ENCODE measurements at regions not wholly inside any gene's neighbourhood (a gene's known extent, or its start where the extent isn't known, plus 50 kb on each side); places are given as distances from the start of the nearest gene placed in this dataset.

DNA sequence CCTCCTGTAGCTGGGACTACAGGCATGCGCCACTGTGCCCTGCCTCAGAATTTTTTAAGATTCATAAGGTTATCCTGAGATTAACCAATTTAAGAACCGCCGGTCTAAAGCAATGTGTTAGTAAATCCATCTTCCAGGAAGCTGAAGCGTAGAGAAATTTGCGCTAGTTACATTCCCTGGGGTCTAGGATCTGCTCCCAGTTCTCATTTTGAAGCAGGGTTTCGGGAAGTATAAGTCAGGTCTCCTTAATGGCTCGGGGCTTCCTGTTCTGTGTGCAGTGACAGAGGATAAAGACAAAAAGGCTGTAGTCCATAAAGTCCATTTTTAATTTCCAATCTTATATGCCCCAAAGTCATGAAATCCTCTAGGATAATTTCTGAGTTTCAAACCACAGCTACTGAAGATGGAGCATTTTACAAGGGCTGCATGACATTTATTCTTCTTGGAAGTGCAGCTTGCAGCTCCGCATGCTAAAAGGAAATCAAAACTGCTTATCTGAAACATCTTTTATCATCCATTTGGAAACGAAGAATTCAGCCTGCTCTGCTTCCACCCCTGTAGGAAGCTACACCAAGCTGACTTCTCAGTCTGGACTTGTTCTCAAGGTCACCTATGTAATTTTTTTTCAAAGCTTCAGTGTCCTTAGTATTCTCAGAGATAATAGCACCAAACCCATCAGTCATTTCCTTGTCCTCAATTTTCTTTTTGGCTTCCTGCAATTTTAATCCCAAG is 326.1 kb downstream of the PRL start:
- Histone ChIP-seq H3K9ac (no peak overlapping the region), H3K79me2 (ENCODE audit: insufficient read depth) (no peaks in the 10 kb centered on the region), H3K9me3 (ENCODE audit: low read depth) (no peaks in the 10 kb centered on the region), H3K9me2 (ENCODE audit: insufficient read depth) (no peaks in the 10 kb centered on the region), H3K27ac (no peak overlapping the region), H3K36me3 (ENCODE audit: low read depth) (no peaks in the 10 kb centered on the region), H3K27me3 (replicated peaks; ENCODE audit: insufficient read depth) (no peaks in the 10 kb centered on the region), H4K20me1 (ENCODE audit: insufficient read depth) (no peaks in the 10 kb centered on the region), H2AFZ (no peak overlapping the region), H3K4me1 (ENCODE audit: insufficient read depth) (no peaks in the 10 kb centered on the region), H3F3A (ENCODE audit: insufficient read depth) (no peaks in the 10 kb centered on the region), H3K4me3 (no peak overlapping the region), H3K4me2 (ENCODE audit: unreplicated experiment) (no peak overlapping the region)
- TF ChIP-seq EZH2phosphoT487 (IDR thresholded peaks at IDR 0.05; ENCODE audit: insufficient read depth, low read depth) (no peak), EZH2 (IDR thresholded peaks at IDR 0.05; ENCODE audit: insufficient read depth, poor library complexity, severe bottlenecking) (no peak)
- in situ Hi-C loops (cut with MboI), result no loop called here
- no peak for DNase-seq
- 73 to 74% methylated on average over 9 of the region's 9 CpGs for WGBS, 2 experiments (ENCODE audit: low coverage in 1 of 2, low lambda C conversion rate in 2 of 2, missing lambda C conversion rate in 2 of 2)

- no peak overlapping the region for H3K9ac ChIP-seq
- in situ Hi-C loops (cut with MboI), result no loop called here
- no peak for DNase-seq
- no peak overlapping the region for H3K27ac ChIP-seq
- H2AFZ ChIP-seq, result no peak overlapping the region
- no peaks in the 10 kb centered on the region for H3K9me2 ChIP-seq (ENCODE audit: insufficient read depth)
- H3K79me2 ChIP-seq (ENCODE audit: insufficient read depth), result no peaks in the 10 kb centered on the region
- no peaks in the 10 kb centered on the region for H3K27me3 ChIP-seq (replicated peaks; ENCODE audit: insufficient read depth)
- no peaks in the 10 kb centered on the region for H4K20me1 ChIP-seq (ENCODE audit: insufficient read depth)
- WGBS, 2 experiments (ENCODE audit: low coverage in 1 of 2, low lambda C conversion rate in 2 of 2, missing lambda C conversion rate in 2 of 2), result 61% methylated on average over 1 of the region's 1 CpG; no CpG with 5 or more reads in 1 of the 2 experiments
- H3K4me2 ChIP-seq (ENCODE audit: unreplicated experiment), result no peak overlapping the region
- no peaks in the 10 kb centered on the region for H3K4me1 ChIP-seq (ENCODE audit: insufficient read depth)
- no peaks in the 10 kb centered on the region for H3K9me3 ChIP-seq (ENCODE audit: low read depth)
- no peaks in the 10 kb centered on the region for H3K36me3 ChIP-seq (ENCODE audit: low read depth)
- H3F3A ChIP-seq (ENCODE audit: insufficient read depth), result no peaks in the 10 kb centered on the region
- no peak overlapping the region for H3K4me3 ChIP-seq
- no peak for TF ChIP-seq EZH2phosphoT487 (IDR thresholded peaks at IDR 0.05; ENCODE audit: insufficient read depth, low read depth)
- no peak for TF ChIP-seq EZH2 (IDR thresholded peaks at IDR 0.05; ENCODE audit: insufficient read depth, poor library complexity, severe bottlenecking)
Measured at GRCh38 chr6:21971541-21971940, 325.3 kb downstream of the PRL start.

DNA sequence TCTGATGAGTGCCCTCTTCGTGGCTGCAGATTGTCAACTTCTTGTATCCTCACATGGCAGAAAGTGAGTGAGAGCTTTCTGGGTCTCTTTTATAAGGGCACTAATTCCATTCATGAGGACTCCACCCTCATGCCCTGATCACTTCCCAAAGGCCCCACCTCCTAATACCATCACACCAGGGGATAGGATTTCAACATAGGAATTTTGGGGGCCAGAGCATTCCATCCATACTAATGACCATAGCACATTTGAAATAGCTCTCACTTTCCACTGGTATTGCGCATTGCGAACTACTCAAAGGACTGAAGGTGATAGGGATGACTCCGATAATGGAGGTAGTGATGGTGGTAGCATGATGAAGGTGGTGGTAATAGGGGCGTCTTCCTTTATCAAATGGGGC is 324.3 kb downstream of the PRL start:
- no peak overlapping the region for H3K4me2 ChIP-seq (ENCODE audit: unreplicated experiment)
- H3K36me3 ChIP-seq (ENCODE audit: low read depth), result no peaks in the 10 kb centered on the region
- H3K9me2 ChIP-seq (ENCODE audit: insufficient read depth), result no peaks in the 10 kb centered on the region
- no peaks in the 10 kb centered on the region for H3K9me3 ChIP-seq (ENCODE audit: low read depth)
- H3K27ac ChIP-seq, result no peak overlapping the region
- in situ Hi-C loops (cut with MboI), result no loop called here
- H3K27me3 ChIP-seq (replicated peaks; ENCODE audit: insufficient read depth), result no peaks in the 10 kb centered on the region
- H3K79me2 ChIP-seq (ENCODE audit: insufficient read depth), result no peaks in the 10 kb centered on the region
- DNase-seq, result no peak
- no peak overlapping the region for H3K9ac ChIP-seq
- WGBS, 2 experiments (ENCODE audit: low coverage in 1 of 2, low lambda C conversion rate in 2 of 2, missing lambda C conversion rate in 2 of 2), result 84 to 88% methylated on average over 5 of the region's 5 CpGs
- no peak overlapping the region for H3K4me3 ChIP-seq
- H4K20me1 ChIP-seq (ENCODE audit: insufficient read depth), result no peaks in the 10 kb centered on the region
- H3F3A ChIP-seq (ENCODE audit: insufficient read depth), result no peaks in the 10 kb centered on the region
- H3K4me1 ChIP-seq (ENCODE audit: insufficient read depth), result no peaks in the 10 kb centered on the region
- TF ChIP-seq EZH2phosphoT487 (IDR thresholded peaks at IDR 0.05; ENCODE audit: insufficient read depth, low read depth) (no peak), EZH2 (IDR thresholded peaks at IDR 0.05; ENCODE audit: insufficient read depth, poor library complexity, severe bottlenecking) (no peak)
- no peak overlapping the region for H2AFZ ChIP-seq

GRCh38 chr6:21977346-21977745 is 319.5 kb downstream of the PRL start:
- WGBS, 2 experiments (ENCODE audit: low coverage in 1 of 2, low lambda C conversion rate in 2 of 2, missing lambda C conversion rate in 2 of 2), result 92 to 96% methylated on average over 1 of the region's 1 CpG
- no peak overlapping the region for H3K27ac ChIP-seq
- no peak for DNase-seq

More at GRCh38 chr6:21977346-21977745, 319.5 kb downstream of the PRL start:
- Histone ChIP-seq H3K4me1 (ENCODE audit: insufficient read depth) (no peaks in the 10 kb centered on the region), H3K27me3 (replicated peaks; ENCODE audit: insufficient read depth) (no peaks in the 10 kb centered on the region), H3K9me2 (ENCODE audit: insufficient read depth) (no peaks in the 10 kb centered on the region), H3K4me2 (ENCODE audit: unreplicated experiment) (no peak overlapping the region), H3K9ac (no peak overlapping the region), H3F3A (ENCODE audit: insufficient read depth) (no peaks in the 10 kb centered on the region), H3K36me3 (ENCODE audit: low read depth) (no peaks in the 10 kb centered on the region), H4K20me1 (ENCODE audit: insufficient read depth) (no peaks in the 10 kb centered on the region), H2AFZ (no peak overlapping the region), H3K4me3 (no peak overlapping the region), H3K9me3 (ENCODE audit: low read depth) (no peaks in the 10 kb centered on the region), H3K79me2 (ENCODE audit: insufficient read depth) (no peaks in the 10 kb centered on the region)
- no peak for TF ChIP-seq EZH2phosphoT487 (IDR thresholded peaks at IDR 0.05; ENCODE audit: insufficient read depth, low read depth)
- no peak for TF ChIP-seq EZH2 (IDR thresholded peaks at IDR 0.05; ENCODE audit: insufficient read depth, poor library complexity, severe bottlenecking)
- in situ Hi-C loops (cut with MboI), result no loop called here
